ENCODE measurements at regions not wholly inside any gene's neighbourhood (a gene's known extent, or its start where the extent isn't known, plus 50 kb on each side); places are given as distances from the start of the nearest gene placed in this dataset.

GRCh38 chr4:60926624-60927023 is 273.5 kb upstream of the ADGRL3 start:
- no peak for DNase-seq (ENCODE audit: low spot score in 2 of 2)
- TF ChIP-seq CTCF (IDR thresholded peaks at IDR 0.05) (no peak), POLR2A (IDR thresholded peaks at IDR 0.05) (no peak)
- 92 to 96% methylated on average over 2 of the region's 2 CpGs for whole genome bisulfite sequencing, 2 donors
- intact Hi-C loops (cut with DNase I; ENCODE audit: low total_unique reads) = no loop called here
- no peak overlapping the region for H3K4me3 ChIP-seq (ENCODE audit: low read depth, poor library complexity, severe bottlenecking)

- no peak overlapping the region for H3K4me3 ChIP-seq (ENCODE audit: low read depth, poor library complexity, severe bottlenecking)
- DNase-seq (ENCODE audit: low spot score in 2 of 2) = no peak
- TF ChIP-seq CTCF (IDR thresholded peaks at IDR 0.05) = no peak
- TF ChIP-seq POLR2A (IDR thresholded peaks at IDR 0.05) = no peak
- 90 to 93% methylated on average over 3 of the region's 3 CpGs for WGBS, 2 donors
- intact Hi-C loops (cut with DNase I; ENCODE audit: low total_unique reads) = no loop called here
Observed at GRCh38 chr4:60930866-60931265, 269.3 kb upstream of the ADGRL3 start.

GRCh38 chr4:60934566-60935295 is 265.4 kb upstream of the ADGRL3 start:
- WGBS, 2 donors = 57 to 59% methylated on average over 4 of the region's 4 CpGs
- TF ChIP-seq CTCF (IDR thresholded peaks at IDR 0.05) (no peak), POLR2A (IDR thresholded peaks at IDR 0.05) (no peak)
- intact Hi-C loops (cut with DNase I; ENCODE audit: low total_unique reads) = no loop called here
- no peak overlapping the region for H3K4me3 ChIP-seq (ENCODE audit: low read depth, poor library complexity, severe bottlenecking)
- no peak for DNase-seq (ENCODE audit: low spot score in 2 of 2)

GRCh38 chr4:60938181-60938580 is 261.9 kb upstream of the ADGRL3 start:
- no peak overlapping the region for H3K4me3 ChIP-seq (ENCODE audit: low read depth, poor library complexity, severe bottlenecking)
- intact Hi-C loops (cut with DNase I; ENCODE audit: low total_unique reads) = no loop called here
- 86 to 88% methylated on average over 1 of the region's 1 CpG for WGBS, 2 donors
- TF ChIP-seq POLR2A (IDR thresholded peaks at IDR 0.05) (no peak), CTCF (IDR thresholded peaks at IDR 0.05) (no peak)
- DNase-seq (ENCODE audit: low spot score in 2 of 2) = no peak

- no peak overlapping the region for H3K4me3 ChIP-seq (ENCODE audit: low read depth, poor library complexity, severe bottlenecking)
- TF ChIP-seq POLR2A (IDR thresholded peaks at IDR 0.05) (no peak), CTCF (IDR thresholded peaks at IDR 0.05) (no peak)
- DNase-seq (ENCODE audit: low spot score in 2 of 2) = no peak
- intact Hi-C loops (cut with DNase I; ENCODE audit: low total_unique reads) = no loop called here
Observed at GRCh38 chr4:60938621-60939020, 261.5 kb upstream of the ADGRL3 start.

- TF ChIP-seq CTCF (IDR thresholded peaks at IDR 0.05) (no peak), POLR2A (IDR thresholded peaks at IDR 0.05) (no peak)
- intact Hi-C loops (cut with DNase I; ENCODE audit: low total_unique reads) = no loop called here
- H3K4me3 ChIP-seq (ENCODE audit: low read depth, poor library complexity, severe bottlenecking) = no peak overlapping the region
- 88 to 92% methylated on average over 1 of the region's 1 CpG for WGBS, 2 donors
- no peak for DNase-seq (ENCODE audit: low spot score in 2 of 2)
Observed at GRCh38 chr4:60944060-60944459, 256.1 kb upstream of the ADGRL3 start.

All from lower leg skin (tissue), 4 donors.